ENCODE measurements at regions not wholly inside any gene's neighbourhood (a gene's known extent, or its start where the extent isn't known, plus 50 kb on each side); places are given as distances from the start of the nearest gene placed in this dataset.

GRCh38 chr13:111577956-111578605, 257.6 kb downstream of the TEX29 start:
- no peak for TF ChIP-seq CTCF (conservative IDR thresholded peaks at IDR 0.05; ENCODE audit: low read length)
- no peak for TF ChIP-seq EZH2phosphoT487 (IDR thresholded peaks at IDR 0.05; ENCODE audit: borderline replicate concordance)

Data from Loucy (cell line).